Stimulated activated CD4-positive, alpha-beta T cell treated with anti-CD3 and anti-CD28 coated beads, Interleukin-12 subunit alpha, Interleukin-12 subunit beta, amount 100 ng/mL, for 48 hours (primary cell): ENCODE measurements at regions not wholly inside any gene's neighbourhood (a gene's known extent, or its start where the extent isn't known, plus 50 kb on each side); places are given as distances from the start of the nearest gene placed in this dataset.

Experiments
- DNase-seq, 3 donors: peaks; one replicate each; pipeline ENCODE4 v3.0.0-alpha.2; 2020; ENCODE audit warnings: low read depth in 2 of 3, low spot score in 1 of 3

DNA sequence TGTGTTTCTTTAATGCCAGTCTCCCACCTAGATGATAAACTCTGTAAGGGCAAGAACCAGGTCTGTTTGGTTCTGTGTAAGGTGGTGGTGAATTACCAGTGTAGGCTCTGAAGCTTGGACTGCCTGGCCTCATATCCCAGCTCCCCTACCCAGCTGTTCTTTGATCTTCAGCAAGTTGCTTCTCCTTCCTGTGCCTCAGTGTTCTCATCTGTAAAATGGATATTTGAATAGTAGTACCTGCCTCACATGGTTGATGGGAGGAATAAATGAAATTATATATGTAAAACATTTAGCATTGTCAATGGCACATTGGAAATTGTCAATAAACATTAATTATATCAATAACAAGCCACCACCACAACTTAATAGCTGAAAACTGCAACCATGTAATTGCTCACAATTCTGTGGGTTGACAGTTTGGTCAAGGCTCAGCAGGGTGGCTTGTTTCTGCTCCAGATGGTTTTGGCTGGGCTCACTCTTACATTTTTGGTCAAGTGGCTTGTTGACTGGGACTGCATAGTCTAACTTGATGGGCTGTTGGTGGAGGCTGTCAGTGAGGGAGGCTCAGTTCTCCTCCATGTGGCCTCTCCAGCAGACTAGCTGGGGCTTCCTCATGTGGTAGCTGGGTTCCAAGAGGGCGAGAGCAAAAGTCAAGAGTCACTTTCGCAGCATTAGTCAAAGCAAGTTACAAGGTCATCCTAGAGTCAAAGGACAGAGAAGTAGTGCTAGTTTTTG is 84.5 kb upstream of the DUSP5 start:
- peak in 2 of 3 donors; percentile 15 to 25 for DNase-seq

DNA sequence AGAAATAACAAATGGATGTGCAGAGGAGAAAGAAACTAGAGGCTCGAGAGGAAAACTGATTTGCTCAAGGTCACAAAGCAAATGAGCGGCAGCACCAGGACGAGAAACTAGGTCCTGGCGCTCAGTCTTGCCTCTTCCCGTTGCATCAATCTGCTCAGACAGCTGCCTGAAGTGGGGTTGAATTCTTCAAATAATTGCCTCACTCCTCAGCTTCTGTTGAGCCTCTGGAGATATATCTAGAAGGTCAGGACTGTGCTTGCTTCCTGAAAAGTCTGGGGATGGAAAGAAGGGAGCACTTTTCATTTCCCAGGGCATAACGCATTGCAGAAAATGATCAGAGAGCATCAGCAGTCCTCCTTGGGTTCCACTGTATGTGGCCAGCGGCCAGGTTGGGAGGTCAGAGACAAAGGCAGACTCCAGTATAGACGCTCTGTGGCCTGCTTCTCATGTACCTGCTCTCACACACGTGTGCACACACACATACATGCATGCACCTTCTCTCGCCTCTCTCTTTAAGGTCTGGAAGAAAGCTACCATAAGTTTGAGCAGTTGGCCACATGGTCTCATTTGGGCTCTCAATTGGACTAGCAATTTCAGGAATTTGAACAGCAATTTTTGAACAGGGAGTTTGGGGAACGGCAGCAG is 83.7 kb upstream of the DUSP5 start:
- no peak for DNase-seq

DNA sequence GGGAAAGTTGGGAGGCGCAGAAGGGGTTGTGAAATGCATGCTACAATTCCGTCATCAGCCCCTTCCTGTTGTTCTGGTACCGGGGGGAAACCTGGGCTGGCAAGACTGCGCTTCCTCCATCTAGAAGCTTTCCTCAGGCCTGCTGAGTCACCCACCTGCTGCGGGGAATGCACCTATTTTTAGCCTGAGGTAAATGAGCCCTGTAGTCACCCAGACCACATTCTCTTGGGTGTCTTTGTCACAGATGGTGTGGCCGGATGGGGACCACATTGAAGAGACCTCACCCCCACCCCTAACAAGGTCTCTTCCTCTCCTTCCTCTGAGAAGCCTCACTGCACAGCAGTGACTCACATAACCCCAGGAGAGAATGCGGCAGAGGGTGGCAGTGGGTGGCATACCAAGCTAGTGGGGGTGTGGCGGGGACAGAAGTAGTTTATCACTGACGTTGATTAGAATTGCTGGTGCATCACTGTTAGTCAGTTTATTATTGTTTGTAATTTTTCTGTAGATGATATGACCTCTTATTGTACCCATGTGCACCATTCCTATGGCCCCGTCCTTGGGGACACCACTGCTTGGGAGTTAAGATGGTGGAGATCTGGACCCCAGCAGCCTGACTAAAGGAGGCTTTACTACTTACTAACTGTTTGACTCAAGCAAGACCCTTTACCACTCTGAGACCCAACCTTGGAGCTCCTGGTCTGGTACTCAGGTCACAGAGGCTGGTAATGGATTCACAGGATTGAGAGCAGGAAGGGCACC is 83.0 kb upstream of the DUSP5 start:
- peak; percentile 80 to 91 (median 87) for DNase-seq

DNA sequence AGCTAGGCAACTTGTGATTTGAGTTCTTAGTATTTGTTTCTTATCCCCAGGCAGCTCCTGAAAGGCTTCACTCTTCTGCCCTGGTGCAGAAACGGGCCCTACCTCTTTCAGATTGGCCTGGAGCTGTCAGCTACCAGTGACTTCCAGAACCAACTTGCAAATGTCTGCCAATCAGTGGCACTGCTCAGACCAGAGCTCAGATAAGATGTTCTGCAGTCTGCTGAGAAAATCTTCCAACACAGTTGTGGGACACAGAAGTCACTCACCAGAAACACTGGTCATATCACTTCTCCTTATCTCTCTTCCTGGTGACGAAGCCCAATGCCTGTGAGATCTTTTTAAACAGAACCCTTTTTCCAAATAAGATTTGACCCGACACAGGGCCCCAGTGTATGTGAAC is 81.9 kb upstream of the DUSP5 start:
- no peak for DNase-seq

DNA sequence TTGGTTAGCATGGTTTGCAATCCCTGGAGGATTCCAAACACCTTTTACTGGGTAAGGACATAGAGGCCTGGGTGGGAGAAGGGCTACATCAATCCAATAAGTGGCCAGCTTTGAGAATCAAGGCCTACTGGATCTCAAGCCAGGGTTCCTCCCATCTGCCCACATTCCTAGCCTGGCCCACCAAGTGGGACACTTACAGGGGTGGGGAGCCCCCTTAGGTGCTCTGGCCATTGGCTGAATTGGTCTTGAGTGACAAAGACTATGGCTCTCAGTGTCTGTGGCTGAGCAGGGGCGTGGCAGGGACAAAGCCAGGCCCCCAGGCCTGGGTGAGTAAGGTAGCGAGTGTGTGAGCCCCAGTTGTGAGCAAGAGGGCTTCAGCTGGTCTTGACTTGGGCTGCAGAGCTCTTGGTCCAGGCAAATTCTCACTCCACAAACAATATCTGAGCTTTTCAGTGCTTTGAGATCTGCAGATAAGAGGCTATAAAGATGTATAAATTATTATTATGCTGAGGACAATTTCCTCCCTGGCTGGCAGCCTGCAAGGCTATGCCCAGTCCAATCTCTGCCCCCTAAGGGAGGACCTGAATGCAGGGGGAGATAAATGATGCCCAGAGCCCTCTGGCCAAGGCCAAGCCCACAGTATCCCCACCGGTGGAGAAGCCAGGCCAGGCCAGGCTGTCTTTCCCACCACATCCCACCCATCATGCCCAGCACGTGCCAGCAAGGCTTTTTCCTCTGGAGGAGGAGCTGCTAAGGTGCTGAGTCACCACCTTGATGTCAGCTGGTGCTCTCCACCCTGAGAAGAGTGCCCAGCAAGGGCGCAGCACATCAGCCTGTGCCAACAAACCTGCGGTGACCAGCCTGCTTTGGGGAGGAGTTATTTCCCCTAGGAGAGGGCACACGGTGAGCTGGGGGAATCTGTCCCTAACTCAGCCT is 80.7 kb upstream of the DUSP5 start:
- no peak for DNase-seq

DNA sequence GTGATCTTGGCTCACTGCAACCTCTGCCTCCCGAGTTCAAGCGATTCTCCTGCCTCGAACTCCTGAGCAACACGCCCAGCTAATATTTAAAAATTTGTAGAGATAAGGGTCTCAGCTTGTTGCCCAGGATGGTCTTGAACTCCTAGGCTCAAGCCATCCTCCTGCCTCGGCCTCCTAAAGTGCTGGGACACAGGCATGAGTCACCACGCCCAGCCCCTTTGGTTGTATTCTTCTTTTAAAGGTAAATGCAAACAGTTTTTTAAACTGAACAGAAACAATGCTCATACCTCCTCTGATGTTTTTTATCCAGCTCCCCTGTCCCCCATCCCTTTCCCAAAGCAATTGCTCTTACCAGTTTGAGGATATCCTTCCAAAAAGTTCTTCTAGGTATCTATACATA is 79.5 kb upstream of the DUSP5 start:
- no peak for DNase-seq

DNA sequence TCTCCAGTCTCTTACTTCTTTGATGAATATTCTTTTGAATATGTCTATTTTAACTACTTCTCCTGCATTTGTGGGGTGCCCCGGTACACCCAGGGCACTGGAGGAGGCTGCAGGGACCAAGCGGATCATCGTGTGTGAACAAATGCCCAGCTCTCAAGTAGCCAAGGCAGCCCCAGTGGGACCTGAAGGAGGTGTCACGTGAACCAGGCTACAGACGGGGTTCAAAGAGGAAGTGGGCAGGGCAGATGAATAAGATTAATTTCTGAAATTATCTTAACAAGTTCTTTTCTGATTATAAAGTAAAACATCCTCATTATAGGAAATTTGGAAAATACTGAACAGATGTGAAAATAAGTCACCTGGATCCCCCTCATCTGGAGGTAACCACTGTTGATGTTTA is 78.4 kb upstream of the DUSP5 start:
- DNase-seq = no peak

DNA sequence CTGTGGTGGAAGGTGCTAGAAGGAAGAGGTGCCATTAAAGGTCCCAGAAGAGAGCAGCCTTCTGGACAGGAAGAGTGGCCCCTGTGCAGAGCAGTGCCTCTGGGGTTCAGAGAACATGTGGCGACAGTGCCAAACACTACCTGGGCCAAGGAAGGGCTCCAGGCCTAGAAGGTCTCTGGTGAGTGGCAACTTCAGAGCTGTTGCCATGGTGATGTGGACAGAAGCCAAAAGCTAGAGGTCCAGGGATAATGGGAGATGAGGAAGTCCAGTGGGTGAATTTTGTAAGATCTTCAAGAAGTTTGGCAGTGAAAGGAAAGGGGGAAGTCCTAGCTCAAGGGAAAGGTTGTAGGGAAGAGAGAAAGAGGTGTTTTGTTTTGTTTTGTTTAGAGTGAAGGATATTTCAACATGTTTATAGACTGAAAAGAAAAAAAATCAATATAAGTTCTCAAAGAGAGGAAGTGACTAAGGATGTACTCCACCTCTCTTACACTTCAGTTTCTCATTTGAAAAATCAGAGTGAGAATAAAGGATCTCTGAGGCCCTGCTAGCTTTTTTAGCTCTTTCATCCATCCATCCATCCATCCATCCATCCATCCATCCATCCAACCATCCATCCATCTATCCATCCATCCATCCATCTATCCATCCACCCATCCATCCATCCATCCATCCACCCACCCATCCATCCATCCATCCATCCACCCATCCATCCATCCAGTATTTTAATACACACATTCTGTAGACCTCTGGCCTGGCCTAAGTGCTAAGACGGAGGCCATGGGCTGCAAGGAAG is 77.1 kb upstream of the DUSP5 start:
- DNase-seq = no peak

DNA sequence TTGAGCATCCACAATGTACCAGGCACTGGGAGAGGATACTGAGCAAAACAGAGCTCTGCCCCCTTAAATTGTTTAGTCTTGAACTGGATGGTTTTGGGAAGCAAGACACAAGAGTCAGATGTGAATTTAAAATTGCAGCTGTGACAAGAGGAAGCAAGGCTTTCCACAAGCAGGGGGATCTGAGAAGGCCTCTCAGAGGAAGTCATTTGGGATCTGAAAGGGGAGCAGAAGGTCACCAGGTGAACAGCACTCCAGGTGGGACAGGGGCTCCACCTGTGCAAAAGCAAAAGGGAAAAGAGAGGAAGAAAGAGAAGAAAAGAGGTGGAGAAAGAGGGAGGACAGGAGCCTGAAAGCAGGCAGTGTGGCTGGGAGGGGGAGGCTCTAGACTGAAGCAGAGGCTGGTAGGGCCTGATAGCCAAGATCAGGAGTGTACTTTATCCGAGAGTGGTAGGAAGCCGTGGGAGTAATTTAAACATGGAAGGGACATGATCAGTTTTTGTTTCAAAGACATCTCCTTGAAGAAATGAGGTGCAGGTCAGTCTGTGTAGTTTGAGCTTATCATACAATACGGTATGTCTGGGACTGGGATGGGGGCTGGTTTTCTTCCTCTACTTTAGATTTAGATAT is 76.1 kb upstream of the DUSP5 start:
- DNase-seq = no peak

DNA sequence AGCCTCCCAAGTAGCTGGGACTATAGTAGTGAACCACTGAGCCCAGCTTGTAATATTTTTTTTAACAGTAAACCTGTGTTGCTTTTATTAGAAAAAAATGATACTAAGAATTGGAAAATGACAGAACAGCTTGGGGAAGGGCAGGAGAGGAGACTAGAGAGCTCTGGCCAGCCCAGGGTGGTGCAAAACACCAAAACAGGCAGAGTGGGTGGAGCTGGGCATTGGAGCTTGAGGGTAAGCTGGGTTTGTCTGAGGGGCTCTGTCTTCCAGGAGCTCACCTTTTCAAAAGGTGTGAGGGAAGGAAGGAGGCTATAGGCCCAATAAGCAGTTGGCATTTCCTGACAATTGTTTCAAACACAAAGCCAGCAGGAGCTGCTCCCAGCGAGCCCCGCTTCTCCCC is 75.2 kb upstream of the DUSP5 start:
- DNase-seq = no peak

DNA sequence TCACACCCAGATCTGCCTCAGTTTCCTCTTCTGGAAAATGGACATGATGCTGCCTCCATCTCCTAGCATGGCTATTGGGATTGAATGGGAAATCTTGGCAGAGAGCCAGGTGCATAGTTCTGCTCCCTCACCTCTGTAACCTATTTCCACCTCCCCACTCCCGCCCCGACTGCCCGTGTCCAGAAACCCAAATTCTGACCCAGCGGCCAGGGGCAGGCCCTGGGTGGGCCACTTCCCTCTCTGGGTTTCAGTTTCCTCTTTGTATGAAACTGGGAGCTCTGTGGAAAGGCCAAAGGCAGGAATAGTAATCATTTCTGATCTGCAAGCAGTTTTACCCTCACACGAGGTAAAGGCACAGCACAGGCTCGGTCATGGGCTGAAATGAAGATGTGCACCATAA is 74.1 kb upstream of the DUSP5 start:
- no peak for DNase-seq

DNA sequence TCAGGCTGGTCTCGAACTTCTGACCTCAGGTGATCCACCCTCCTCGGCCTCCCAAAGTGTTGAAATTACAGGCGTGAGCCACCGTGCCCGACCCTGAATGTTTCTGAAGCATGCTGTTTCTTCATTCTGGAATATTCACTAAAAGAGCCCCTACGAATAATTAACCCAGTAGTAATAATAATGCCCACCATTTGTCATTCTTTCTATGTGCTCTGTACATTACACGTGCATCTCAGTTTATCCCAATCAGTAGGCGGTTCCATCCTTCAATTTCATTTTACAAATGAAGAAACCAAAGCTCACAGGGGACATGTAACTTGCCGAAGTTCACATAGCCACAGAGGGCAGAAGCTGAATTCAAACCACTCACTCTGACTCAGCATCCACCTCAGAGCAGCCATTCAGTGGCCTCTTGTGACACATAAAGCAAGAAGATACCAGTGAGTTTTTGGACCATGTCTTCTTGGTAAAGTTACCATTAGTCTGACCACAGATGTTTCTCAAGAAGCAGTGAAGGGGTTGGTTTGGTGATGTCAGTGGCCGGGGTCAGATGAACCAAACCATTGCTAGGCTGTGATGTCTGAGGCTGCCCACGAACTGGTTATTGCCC is 71.9 kb upstream of the DUSP5 start:
- DNase-seq = peak; percentile 60 to 74 (median 62)

DNA sequence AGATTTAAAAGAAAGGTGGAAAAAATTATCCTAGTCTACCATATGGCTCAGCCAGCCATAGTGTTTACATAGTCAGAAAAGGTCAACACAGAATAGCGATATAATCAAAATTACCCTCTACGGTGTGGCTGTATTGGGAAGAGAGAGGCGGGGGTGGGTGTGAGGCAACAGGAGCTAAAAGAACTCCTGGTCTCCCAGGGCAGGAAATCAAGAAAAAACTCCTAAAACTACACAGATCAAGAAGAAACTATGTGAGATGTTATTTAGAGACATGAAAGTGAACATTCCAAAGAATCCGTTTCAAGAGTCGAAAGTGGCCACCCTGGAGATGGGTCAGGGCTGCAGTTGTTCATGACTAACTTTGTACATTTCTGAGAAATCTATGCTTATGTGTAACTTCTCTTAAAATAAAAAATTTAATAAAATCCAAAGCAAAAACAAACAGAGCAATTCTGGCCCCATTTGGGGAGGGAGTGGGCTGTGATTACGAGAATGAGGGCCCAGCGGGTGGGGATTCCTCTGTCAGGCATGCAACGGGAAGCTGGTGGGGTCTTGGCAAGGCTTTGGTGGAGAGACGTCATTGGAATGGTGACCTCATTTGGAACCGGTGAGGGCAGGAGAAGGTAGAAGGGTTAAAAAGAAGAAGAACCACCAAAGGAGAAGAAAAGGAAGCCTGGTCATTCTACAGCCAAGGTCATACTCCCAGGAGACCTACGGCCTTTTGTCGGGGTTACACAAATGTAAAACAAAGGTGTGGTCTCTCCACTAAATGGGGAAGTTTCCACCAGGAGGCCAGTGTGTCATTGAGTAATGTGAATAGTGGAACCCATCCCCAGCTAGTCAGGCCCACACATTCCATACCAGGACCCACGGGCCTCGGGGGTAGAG is 71.2 kb upstream of the DUSP5 start:
- DNase-seq = no peak

DNA sequence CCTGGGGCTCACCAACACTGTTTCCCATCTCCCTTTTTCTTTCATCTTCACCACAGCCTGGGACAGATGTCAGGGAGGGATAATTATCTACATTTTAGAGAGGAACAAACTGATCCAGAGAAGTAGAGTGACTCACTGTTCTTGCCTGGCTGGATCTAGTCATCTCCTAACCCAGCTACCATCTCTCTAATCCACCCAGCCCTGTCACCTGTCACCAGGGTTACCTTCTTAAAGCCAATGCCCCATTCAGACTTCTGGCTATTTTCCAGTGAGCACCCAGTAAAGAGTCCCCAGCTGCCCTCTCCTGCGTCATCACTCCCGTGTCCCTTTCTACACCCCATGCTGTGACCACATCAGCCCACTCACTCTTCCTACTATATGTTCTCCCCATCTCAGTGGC is 68.4 kb upstream of the DUSP5 start:
- no peak for DNase-seq

DNA sequence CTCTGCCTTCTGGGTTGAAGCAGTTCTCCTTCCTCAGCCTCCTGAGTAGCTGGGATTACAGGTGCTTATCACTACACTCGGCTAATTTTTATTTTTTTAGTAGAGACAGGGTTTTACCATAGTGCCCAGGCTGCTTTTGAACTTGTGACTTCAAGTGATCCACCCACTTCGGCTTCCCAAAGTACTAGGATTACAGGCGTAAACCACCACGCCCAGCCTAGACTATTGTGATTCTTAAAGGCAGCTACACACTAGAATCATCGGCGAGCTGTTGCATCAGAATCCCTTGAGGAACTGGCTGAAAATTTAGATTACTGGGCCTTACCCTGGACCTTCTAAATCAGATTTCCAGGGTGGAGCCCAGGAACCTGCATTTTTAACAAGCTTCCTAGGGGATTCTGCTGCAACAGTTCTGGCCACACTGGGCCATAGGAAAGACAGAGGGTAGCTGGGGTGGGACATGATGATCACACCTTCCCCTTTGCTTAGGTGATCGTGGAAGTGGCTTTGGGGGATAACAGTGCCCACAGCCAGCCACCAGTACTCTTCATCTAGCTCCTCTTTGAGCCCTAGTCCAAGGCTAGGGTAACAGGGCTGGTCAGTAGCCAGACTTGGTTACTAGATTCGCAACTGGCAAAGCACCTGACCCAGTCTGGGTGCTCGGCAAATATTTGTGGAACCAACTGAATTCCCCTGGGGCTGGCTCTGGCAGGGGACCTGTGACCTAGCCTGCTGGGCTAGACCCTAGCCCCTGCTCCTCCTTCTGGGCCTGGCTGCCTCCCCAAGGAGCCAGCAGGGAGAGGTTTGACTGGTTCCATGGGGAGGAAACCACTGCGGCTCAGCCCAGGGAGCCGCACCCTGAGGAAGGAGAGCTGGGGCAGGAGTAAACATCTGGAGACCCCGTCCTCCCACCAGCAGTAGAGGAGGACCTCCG is 67.1 kb upstream of the DUSP5 start:
- DNase-seq = no peak

DNA sequence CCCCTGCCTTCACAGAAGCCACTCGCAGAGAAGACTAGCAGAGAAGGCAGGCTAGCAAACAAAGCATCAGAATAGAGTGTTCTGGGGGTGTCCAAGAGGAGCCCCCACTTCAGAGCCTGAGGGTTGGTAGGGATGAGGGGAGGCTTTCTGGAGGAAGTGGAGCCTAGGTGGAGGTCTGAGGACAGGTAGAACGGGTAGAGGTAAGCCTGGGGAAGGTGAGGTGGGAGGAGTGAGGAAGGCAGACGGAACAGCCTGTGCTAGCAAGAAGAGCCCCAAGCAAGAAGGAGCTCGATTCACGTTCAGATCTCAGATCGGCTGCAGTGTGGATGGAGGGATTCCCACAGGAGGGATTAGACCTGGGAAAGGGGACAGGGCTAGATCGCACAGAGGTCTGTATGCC is 66.0 kb upstream of the DUSP5 start:
- DNase-seq = no peak

DNA sequence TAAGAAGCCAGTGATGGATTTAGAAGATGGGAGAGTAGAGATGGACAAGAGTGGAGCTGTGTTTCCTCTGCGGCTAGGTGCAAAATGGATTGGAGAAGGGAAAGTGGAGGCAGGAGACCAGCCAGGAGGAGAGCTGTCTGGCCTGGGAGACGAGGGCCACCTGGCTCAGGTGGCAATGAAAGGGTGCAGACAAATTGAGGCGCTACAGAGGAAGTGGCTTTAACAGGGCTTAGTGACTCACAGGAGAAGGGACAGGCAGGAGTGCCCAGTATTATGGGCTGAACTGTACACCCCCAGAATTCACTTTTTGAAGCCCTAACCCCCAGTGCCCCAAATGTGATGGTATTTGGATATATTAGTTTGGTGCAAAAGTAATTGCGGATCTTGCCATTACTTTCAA is 65.6 kb upstream of the DUSP5 start:
- DNase-seq = no peak
